Kasumi-1 (cell line): ENCODE measurements at regions not wholly inside any gene's neighbourhood (a gene's known extent, or its start where the extent isn't known, plus 50 kb on each side); places are given as distances from the start of the nearest gene placed in this dataset.

Experiments
- DNase-seq, 2 experiments: peaks; one replicate each; lab custom pipeline; 2025; lab: John Stamatoyannopoulos, UW

DNA sequence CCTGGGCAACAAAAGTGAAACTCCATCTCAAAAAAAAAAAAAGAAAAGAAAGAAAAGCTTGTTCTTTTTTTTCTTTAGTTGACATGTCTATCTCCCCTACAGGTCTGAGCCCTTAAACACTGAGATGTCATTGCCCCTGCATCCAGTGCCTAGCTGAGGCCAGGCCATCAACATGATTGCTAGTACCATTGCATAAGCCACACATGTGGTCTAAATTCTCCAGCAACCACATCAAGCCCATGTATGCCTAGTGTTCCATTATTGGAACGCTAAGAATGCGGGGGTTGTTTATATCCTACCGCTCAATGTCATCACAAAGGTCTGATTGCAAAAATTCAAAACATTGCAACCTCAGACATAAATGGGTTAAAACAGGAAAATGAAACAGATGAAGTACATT lies 62.7 kb downstream of the NPTX2 start:
- no peak for DNase-seq

- no peak for DNase-seq
These were observed 64.4 kb downstream of the NPTX2 start for GRCh38 chr7:98681511-98681910.

DNA sequence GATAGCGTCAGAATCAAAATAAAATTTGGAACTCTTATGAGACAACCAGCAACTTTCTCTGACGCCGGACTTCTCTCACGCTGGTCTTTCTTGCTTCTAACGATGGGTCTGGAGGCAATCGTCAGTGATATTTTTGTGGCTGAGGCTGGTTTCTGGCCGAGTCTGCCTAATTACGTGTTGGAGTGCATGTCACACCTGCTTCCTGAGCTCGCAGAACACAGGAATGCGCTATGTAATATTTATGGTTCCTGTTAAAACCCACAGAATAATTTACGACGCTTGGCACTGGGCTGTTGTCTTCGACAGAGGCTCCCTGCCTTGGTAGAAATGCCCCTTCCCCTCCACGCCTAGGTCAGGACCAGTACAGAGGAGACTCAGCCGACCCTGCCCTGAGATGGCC lies 64.9 kb downstream of the NPTX2 start:
- DNase-seq = no peak

DNA sequence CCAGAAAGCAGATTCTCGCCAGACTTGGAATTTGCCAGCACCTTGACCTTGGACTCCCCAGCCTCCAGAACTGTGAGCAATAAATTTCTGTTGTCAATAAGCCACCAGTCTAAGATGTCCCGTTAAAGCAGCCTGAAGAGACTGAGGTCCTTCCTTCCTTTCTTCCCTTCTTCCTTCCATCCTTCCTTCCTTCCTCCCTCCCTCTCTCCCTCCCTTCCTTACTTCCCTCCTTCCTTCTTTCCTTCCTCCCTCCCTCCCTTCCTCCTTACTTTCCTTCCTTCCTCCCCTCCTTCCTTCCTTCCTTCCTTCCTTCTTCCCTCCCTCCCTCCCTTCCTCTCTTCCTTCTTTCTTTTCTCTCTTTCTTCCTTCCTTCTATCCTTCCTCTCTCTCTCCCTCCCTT lies 66.4 kb downstream of the NPTX2 start:
- DNase-seq = no peak

- DNase-seq = no peak
These were observed 68.5 kb downstream of the NPTX2 start for GRCh38 chr7:98685541-98685940.

GRCh38 chr7:98686466-98687080 lies 69.5 kb downstream of the NPTX2 start:
- DNase-seq = no peak

GRCh38 chr7:98687111-98687751 lies 70.1 kb downstream of the NPTX2 start:
- DNase-seq = no peak

- no peak for DNase-seq
These were observed 74.5 kb downstream of the NPTX2 start for GRCh38 chr7:98691619-98692018.

- no peak for DNase-seq
These were observed 80.0 kb downstream of the NPTX2 start for GRCh38 chr7:98697083-98697482.

DNA sequence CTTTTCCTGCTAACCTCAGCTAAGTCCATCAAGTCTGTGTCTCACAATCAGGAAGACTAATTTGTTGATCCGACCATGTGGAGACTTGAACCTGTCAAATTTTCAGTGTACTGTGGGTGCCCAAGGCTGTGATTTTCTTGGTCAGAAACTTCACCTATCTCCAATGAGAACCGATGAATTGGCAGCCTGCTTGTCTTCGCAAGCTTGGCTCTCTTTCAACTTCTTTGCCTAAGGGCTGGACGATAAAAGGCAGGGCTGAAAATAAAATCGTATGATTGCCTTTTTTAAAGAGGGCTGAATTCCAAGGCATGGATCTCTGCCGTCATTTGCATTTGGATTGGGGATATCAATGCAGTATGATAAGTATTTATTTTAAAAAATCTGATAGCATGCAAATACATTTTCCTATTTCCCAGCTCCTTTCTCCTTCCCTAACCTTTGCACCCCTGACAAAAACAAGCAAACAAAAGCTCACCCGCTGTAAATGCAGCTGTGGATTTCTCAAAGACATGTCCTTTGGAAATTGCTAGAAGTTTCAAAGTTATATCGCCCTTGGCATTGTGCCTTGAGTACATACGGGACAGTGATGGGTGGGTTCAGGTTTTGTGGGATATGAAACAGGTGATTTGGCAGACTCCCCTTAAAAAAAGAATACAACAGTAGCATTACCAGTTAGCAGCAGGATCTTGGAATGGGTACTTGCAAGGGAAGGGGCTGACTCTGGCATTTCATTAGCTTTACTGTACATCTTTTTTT lies 80.6 kb downstream of the NPTX2 start:
- DNase-seq = no peak

- DNase-seq = no peak
These were observed 81.9 kb downstream of the NPTX2 start for GRCh38 chr7:98698976-98699375.

DNA sequence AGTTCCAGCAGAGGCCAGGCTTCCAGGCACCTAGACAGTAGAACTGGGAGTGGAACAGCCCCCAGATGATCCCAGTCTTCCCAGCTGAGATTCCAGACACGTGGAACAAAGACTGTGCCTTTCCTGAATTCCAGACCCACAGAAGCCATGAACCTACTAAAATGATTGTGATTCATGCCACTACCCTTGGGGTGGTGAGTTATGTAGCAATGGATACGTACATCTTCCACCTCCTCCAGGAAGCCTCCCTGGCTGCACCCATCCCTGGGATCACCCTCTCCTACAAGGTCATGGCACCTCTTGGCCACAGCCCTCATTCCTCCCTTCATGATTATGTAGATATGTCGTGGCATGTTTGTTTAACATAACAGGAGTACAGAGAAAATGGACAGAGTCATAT lies 83.4 kb downstream of the NPTX2 start:
- no peak for DNase-seq

DNA sequence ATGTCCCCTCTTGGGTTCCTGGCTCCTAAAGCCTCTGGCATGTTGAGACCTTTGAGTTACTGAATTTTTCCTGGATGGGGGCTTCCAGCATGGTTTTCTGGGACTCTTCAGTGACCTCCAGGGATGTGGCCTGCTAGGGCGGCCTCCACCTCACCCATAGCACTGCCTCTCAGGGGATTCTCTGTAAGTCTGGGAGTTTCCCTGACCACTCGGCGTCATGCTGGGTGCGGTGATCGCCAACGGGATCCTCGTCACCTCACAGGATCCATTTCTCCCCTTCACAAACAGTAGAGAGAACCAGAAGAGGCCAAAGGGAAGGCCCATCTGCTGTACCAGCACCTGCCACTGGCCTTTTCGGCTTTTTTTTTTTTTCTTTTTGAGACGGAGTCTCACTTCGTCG lies 84.3 kb downstream of the NPTX2 start:
- DNase-seq = no peak

DNA sequence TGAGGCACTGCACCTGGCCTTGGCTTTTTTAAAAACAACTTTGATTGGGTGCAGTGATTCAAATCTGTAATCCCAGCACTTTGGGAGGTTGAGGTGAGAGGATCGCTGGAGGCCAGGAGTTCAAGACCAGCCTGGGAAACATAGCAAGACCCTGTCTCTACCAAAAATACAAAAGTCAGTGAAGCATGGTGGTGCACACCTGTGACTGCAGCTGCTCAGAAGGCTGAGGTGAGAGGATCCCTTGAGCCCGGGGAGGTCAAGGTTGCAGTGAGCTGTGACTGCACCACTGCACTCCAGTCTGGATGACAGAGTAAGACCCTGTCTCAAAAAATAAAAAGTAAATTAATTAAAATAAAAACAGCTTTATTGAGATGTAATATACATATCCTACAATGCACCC lies 84.9 kb downstream of the NPTX2 start:
- DNase-seq = no peak

DNA sequence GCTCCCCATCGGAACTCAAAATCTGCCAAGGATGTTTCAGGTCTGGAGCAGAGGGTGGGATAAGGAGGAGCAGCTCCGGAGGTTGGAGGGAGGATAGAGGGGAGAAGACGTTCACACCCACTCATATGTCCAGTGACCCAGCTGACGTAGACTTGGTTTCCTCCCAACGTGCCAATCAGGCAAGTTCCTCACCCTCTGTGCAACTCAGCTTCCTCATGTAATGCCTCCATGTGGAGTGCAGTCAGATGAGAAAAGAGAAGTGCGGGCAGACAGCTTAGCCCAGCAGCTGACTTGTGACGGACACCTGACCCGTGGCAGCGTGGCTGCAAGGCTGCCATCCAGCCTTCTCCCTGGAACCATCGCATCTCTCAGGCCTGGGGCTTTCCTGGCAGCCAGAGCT lies 86.8 kb downstream of the NPTX2 start:
- no peak for DNase-seq

DNA sequence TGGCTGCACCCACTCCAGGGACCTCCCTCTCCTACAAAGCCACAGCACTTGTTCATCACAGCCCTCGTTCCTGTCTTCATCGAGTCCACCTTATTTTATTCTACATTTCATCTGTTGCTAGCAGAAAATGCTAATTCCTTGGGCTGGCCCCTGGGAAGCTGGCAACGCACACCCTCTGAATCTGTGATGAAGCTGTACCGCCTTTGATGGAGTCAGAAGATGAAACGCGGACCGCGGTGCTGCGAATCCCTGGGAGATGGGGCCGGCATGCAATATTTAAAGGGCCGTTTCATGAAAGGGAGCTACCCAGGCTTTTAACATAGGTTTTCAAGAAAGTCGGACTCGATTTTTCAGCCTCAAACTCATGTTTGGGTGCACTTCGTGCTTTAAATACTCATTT lies 88.5 kb downstream of the NPTX2 start:
- no peak for DNase-seq

GRCh38 chr7:98707076-98707475 lies 90.0 kb downstream of the NPTX2 start:
- no peak for DNase-seq

- DNase-seq = no peak
These were observed 94.9 kb downstream of the NPTX2 start for GRCh38 chr7:98711945-98712344.

DNA sequence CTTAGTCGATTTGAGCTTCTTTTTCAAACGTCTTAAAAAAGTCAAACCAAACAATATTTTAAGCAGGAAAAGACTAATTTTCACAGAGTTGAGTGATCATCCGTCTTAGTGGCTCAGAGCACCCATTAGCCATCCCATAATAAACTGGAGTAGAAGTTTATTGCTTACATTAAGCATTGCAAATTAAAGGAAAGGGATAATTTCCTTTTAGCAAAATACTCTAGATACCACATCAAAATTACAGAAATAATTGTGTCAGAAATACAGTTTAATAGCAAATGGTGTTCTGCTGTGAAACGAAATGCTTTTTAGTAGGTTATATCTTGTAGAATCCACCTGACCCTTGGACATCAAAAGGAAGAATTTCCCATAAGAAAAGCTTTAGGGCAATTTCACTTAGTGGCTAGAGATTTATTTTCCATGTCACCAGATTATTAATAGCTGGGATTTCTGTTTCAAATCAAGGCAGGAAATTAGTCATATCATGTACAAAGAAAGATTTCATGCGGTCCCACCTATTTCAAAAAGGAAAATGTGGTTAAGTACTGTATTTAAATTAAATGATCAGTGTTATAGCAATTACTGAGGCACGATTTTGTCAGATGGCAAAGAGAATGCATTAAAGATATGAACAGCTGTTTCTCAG lies 96.2 kb downstream of the NPTX2 start:
- no peak for DNase-seq

GRCh38 chr7:98719396-98719795 lies 102.3 kb downstream of the NPTX2 start:
- no peak for DNase-seq

DNA sequence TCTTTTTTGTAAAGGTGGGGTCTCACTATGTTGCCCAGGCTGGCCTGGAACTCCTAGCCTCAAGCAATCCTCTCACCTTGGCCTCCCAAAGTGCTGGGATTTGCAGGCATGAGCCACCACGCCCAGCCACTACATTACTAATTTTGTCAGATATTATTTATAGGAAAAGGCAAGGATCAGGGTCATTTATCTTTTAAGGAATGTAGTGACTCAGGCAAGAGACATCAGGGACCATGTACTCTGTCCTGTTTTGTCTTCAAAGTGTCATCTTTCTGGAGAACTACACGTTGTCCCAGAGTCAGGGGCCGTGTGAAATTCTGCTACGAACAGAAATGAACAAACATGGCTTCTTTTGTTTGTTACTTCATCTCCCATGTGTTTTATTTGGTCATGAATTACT lies 105.3 kb downstream of the NPTX2 start:
- DNase-seq = no peak

DNA sequence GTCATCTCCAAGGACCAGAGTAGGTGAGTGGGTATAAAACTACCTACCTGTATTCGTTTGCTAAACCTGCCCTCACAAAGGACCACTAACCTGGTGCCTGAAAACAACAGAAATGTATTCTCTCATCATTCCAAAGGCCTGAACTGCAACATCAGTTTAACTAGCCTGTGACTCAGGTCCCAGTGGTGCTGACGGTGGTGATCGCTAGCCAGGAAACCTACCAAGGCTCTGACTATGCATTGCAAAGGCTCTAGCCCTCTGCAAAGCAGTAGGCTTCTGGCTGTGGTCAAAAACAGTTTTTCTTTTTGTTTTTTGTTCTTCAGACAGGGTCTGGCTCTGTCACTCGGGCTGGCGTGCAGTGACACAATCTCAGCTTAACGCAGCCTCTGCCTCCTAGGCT lies 107.5 kb downstream of the NPTX2 start:
- no peak for DNase-seq

GRCh38 chr7:98727146-98727709 lies 110.1 kb downstream of the NPTX2 start:
- no peak for DNase-seq
